ENCODE measurements at regions not wholly inside any gene's neighbourhood (a gene's known extent, or its start where the extent isn't known, plus 50 kb on each side); places are given as distances from the start of the nearest gene placed in this dataset.

GRCh38 chr4:14742054-14742453 is 260.2 kb upstream of the CPEB2 start:
- Histone ChIP-seq H3K27ac (no peak overlapping the region), H3K36me3 (no peaks in the 10 kb centered on the region), H3K27me3 (replicated peaks; ENCODE audit: insufficient read depth) (no peaks in the 10 kb centered on the region), H3K4me1 (replicated peaks) (no peaks in the 10 kb centered on the region), H3K4me3 (no peak overlapping the region), H3K9me3 (no peaks in the 10 kb centered on the region)
- TF ChIP-seq POLR2A (IDR thresholded peaks at IDR 0.05) (no peak), POLR2AphosphoS5 (IDR thresholded peaks at IDR 0.05) (no peak), CTCF (IDR thresholded peaks at IDR 0.05) (no peak)
- 36% methylated on average over 1 of the region's 1 CpG for WGBS
- DNase-seq (ENCODE audit: low spot score): no peak
- intact Hi-C loops (cut with DNase I): no loop called here

- DNase-seq (ENCODE audit: low spot score): no peak
- Histone ChIP-seq H3K36me3 (no peaks in the 10 kb centered on the region), H3K27me3 (replicated peaks; ENCODE audit: insufficient read depth) (no peaks in the 10 kb centered on the region), H3K4me1 (replicated peaks) (no peaks in the 10 kb centered on the region), H3K27ac (no peak overlapping the region), H3K4me3 (no peak overlapping the region), H3K9me3 (no peaks in the 10 kb centered on the region)
- intact Hi-C loops (cut with DNase I): no loop called here
- TF ChIP-seq POLR2A (IDR thresholded peaks at IDR 0.05): no peak
- TF ChIP-seq POLR2AphosphoS5 (IDR thresholded peaks at IDR 0.05): no peak
- 90% methylated on average over 5 of the region's 5 CpGs for WGBS
Measured at GRCh38 chr4:14743172-14743571, 259.1 kb upstream of the CPEB2 start.

- no peak for DNase-seq (ENCODE audit: low spot score)
- no peaks in the 10 kb centered on the region for H3K36me3 ChIP-seq
- H3K4me3 ChIP-seq: no peak overlapping the region
- intact Hi-C loops (cut with DNase I): no loop called here
- no peak for TF ChIP-seq POLR2AphosphoS5 (IDR thresholded peaks at IDR 0.05)
- TF ChIP-seq CTCF (IDR thresholded peaks at IDR 0.05): no peak
- no peak for TF ChIP-seq POLR2A (IDR thresholded peaks at IDR 0.05)
- no peaks in the 10 kb centered on the region for H3K4me1 ChIP-seq (replicated peaks)
- 89% methylated on average over 5 of the region's 5 CpGs for WGBS
- no peaks in the 10 kb centered on the region for H3K9me3 ChIP-seq
- no peak overlapping the region for H3K27ac ChIP-seq
- H3K27me3 ChIP-seq (replicated peaks; ENCODE audit: insufficient read depth): no peaks in the 10 kb centered on the region
Measured at GRCh38 chr4:14743601-14744000, 258.7 kb upstream of the CPEB2 start.

GRCh38 chr4:14744346-14744745 is 257.9 kb upstream of the CPEB2 start:
- no peaks in the 10 kb centered on the region for H3K27me3 ChIP-seq (replicated peaks; ENCODE audit: insufficient read depth)
- WGBS: 85% methylated on average over 4 of the region's 4 CpGs
- H3K9me3 ChIP-seq: no peaks in the 10 kb centered on the region
- H3K4me3 ChIP-seq: no peak overlapping the region
- no peak overlapping the region for H3K27ac ChIP-seq
- no peaks in the 10 kb centered on the region for H3K36me3 ChIP-seq
- DNase-seq (ENCODE audit: low spot score): no peak
- TF ChIP-seq CTCF (IDR thresholded peaks at IDR 0.05) (no peak), POLR2AphosphoS5 (IDR thresholded peaks at IDR 0.05) (no peak), POLR2A (IDR thresholded peaks at IDR 0.05) (no peak)
- H3K4me1 ChIP-seq (replicated peaks): no peaks in the 10 kb centered on the region
- intact Hi-C loops (cut with DNase I): no loop called here

GRCh38 chr4:14749910-14750309 is 252.4 kb upstream of the CPEB2 start:
- Histone ChIP-seq H3K9me3 (no peaks in the 10 kb centered on the region), H3K27ac (no peak overlapping the region), H3K4me3 (no peak overlapping the region), H3K4me1 (replicated peaks) (no peaks in the 10 kb centered on the region), H3K27me3 (replicated peaks; ENCODE audit: insufficient read depth) (no peaks in the 10 kb centered on the region), H3K36me3 (no peaks in the 10 kb centered on the region)
- DNase-seq (ENCODE audit: low spot score): peak; percentile 32
- no peak for TF ChIP-seq POLR2AphosphoS5 (IDR thresholded peaks at IDR 0.05)
- peak in 3 of 4 experiments; percentile 16 to 48 (median 37) for TF ChIP-seq CTCF (IDR thresholded peaks at IDR 0.05)
- no peak for TF ChIP-seq POLR2A (IDR thresholded peaks at IDR 0.05)
- WGBS: 62% methylated on average over 2 of the region's 2 CpGs
- intact Hi-C loops (cut with DNase I): no loop called here
